Stimulated activated CD4-positive, alpha-beta T cell treated with anti-CD3 and anti-CD28 coated beads, Interleukin-12 subunit alpha, Interleukin-12 subunit beta, amount 100 ng/mL, for 24 hours (primary cell): ENCODE measurements at regions not wholly inside any gene's neighbourhood (a gene's known extent, or its start where the extent isn't known, plus 50 kb on each side); places are given as distances from the start of the nearest gene placed in this dataset.

Experiments
- DNase-seq, 2 experiments: peaks; one replicate each; pipeline ENCODE4 v3.0.0-alpha.2; 2020; ENCODE audit warnings: low read depth in 2 of 2

- DNase-seq: no peak
Observed at GRCh38 chr13:85742355-85742754, 56.9 kb downstream of the SLITRK6 start.

- DNase-seq: no peak
Observed at GRCh38 chr13:85741017-85741416, 58.2 kb downstream of the SLITRK6 start.

- no peak for DNase-seq
Observed at GRCh38 chr13:85738696-85739320, 60.4 kb downstream of the SLITRK6 start.

GRCh38 chr13:85737952-85738351 lies 61.3 kb downstream of the SLITRK6 start:
- DNase-seq: no peak

- no peak for DNase-seq
Observed at GRCh38 chr13:85729296-85729695, 69.9 kb downstream of the SLITRK6 start.

GRCh38 chr13:85728811-85729210 lies 70.4 kb downstream of the SLITRK6 start:
- no peak for DNase-seq

GRCh38 chr13:85725433-85725832 lies 73.8 kb downstream of the SLITRK6 start:
- DNase-seq: no peak

GRCh38 chr13:85724546-85725432 lies 74.4 kb downstream of the SLITRK6 start:
- DNase-seq: no peak

GRCh38 chr13:85719749-85720148 lies 79.5 kb downstream of the SLITRK6 start:
- no peak for DNase-seq

- no peak for DNase-seq
Observed at GRCh38 chr13:85717921-85718320, 81.3 kb downstream of the SLITRK6 start.

- no peak for DNase-seq
Observed at GRCh38 chr13:85710545-85710944, 88.7 kb downstream of the SLITRK6 start.

- no peak for DNase-seq
Observed at GRCh38 chr13:85709721-85710120, 89.5 kb downstream of the SLITRK6 start.

GRCh38 chr13:85709072-85709471 lies 90.1 kb downstream of the SLITRK6 start:
- DNase-seq: no peak

GRCh38 chr13:85700906-85701305 lies 98.3 kb downstream of the SLITRK6 start:
- no peak for DNase-seq

- no peak for DNase-seq
Observed at GRCh38 chr13:85698256-85698655, 101.0 kb downstream of the SLITRK6 start.

GRCh38 chr13:85694992-85695391 lies 104.2 kb downstream of the SLITRK6 start:
- DNase-seq: no peak

- DNase-seq: no peak
Observed at GRCh38 chr13:85693889-85694511, 105.2 kb downstream of the SLITRK6 start.

GRCh38 chr13:85690368-85690767 lies 108.9 kb downstream of the SLITRK6 start:
- no peak for DNase-seq

GRCh38 chr13:85685436-85685835 lies 113.8 kb downstream of the SLITRK6 start:
- no peak for DNase-seq

GRCh38 chr13:85675151-85675907 lies 123.9 kb downstream of the SLITRK6 start:
- no peak for DNase-seq

- DNase-seq: no peak
Observed at GRCh38 chr13:85671336-85671735, 127.9 kb downstream of the SLITRK6 start.

- no peak for DNase-seq
Observed at GRCh38 chr13:85666356-85666755, 132.9 kb downstream of the SLITRK6 start.
